ENCODE measurements at regions not wholly inside any gene's neighbourhood (a gene's known extent, or its start where the extent isn't known, plus 50 kb on each side); places are given as distances from the start of the nearest gene placed in this dataset.
"Not testable (repeated sequence)": the region's sequence is repeated elsewhere in the genome, so short reads cannot be mapped to it uniquely, and the experiment has no call there.

- DNase-seq (ENCODE audit: low spot score), result no peak
Measured at GRCh38 chr14:53286301-53286700, 133.2 kb upstream of the DDHD1 start.

- no peak for DNase-seq (ENCODE audit: low spot score)
Measured at GRCh38 chr14:53285821-53286220, 132.7 kb upstream of the DDHD1 start.

- no peak for DNase-seq (ENCODE audit: low spot score)
Measured at GRCh38 chr14:53285064-53285463, 131.9 kb upstream of the DDHD1 start.

DNA sequence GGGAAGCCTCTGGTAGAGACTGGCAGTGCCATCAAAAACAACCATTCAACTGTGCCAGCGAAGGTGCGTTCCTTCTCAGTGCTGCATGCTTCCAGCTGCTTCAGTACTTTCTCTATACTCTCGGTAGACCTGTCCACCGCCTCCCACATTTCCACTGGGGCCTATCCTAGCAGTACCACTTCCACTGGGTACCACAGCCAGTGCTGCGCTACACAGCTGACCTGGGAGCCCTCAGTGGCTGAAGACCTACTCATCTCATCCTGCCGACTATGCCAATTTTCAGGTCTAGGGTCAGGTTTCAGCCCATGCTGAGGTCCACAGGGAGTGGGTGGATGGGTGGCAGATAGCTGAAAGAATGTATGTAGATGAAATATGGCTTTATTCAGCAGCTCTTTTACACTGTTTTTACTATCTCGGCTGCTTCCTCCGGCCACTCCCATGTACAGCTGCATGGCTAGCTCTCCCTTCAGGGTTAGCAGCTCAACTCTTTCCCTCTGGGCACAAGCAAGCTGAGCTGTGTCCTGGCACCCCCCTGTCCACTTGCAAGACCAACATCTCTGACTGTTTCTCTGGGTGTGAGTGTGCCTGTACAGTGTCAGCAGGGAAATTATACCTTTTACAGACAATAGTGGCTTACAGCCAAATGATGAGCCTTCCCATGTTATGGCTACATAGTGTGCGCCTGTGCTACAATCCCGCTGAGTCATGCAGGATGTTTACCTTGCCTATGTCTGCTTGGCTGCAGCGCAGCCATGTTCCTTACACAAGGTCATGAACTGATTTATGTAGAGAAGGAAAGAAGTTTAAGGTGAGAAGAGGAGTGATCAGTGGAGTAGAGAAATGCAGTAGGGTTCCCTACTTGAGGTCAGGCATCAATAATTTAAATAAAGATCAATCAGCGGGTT, 125.7 kb upstream of the DDHD1 start:
- no peak for DNase-seq (ENCODE audit: low spot score)

GRCh38 chr14:53273671-53274072, 120.5 kb upstream of the DDHD1 start:
- no peak for DNase-seq (ENCODE audit: low spot score)

DNA sequence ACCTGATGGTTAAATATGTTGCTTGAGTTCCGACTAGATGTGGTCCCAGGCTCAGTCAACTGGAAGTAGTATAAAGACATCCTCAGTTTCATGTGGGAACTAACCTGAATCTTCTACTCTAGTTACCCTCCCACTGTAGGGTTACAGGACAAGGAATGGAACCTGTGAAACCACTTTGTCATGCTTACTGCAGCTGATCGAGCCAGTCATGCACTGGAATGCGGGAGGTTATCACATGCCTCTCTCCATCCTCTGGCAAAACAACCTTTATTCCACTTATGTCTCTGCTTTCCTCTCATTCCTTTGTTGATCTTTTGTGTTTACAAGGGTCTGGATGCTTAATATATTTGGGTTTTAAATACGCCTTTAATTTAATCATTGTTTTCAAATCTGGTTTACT, 111.9 kb upstream of the DDHD1 start:
- DNase-seq (ENCODE audit: low spot score), result no peak

- DNase-seq (ENCODE audit: low spot score), result no peak
Measured at GRCh38 chr14:53260928-53261327, 107.8 kb upstream of the DDHD1 start.

DNA sequence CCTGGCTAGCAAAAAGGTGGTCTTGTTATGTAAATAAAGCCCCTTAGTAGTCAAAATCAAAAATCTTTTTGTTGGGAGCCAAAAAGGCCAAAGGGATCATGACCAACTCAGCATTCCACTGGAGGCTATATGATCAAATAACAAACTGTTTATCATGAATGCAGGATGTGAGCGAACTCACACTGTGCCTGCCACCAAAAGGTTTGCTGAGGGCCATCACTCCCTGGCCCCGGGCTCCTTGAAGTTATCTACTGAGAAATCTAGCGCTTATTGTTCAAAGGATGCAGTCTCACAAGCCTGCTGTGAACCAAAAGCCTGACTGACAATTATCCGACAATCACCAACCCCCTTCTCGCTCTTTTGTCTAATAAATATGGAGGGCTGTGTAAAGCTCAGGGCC, 107.2 kb upstream of the DDHD1 start:
- DNase-seq (ENCODE audit: low spot score), result no peak

- DNase-seq (ENCODE audit: low spot score), result no peak
Measured at GRCh38 chr14:53252141-53252540, 99.0 kb upstream of the DDHD1 start.

- DNase-seq (ENCODE audit: low spot score), result no peak
Measured at GRCh38 chr14:53249059-53249458, 95.9 kb upstream of the DDHD1 start.

DNA sequence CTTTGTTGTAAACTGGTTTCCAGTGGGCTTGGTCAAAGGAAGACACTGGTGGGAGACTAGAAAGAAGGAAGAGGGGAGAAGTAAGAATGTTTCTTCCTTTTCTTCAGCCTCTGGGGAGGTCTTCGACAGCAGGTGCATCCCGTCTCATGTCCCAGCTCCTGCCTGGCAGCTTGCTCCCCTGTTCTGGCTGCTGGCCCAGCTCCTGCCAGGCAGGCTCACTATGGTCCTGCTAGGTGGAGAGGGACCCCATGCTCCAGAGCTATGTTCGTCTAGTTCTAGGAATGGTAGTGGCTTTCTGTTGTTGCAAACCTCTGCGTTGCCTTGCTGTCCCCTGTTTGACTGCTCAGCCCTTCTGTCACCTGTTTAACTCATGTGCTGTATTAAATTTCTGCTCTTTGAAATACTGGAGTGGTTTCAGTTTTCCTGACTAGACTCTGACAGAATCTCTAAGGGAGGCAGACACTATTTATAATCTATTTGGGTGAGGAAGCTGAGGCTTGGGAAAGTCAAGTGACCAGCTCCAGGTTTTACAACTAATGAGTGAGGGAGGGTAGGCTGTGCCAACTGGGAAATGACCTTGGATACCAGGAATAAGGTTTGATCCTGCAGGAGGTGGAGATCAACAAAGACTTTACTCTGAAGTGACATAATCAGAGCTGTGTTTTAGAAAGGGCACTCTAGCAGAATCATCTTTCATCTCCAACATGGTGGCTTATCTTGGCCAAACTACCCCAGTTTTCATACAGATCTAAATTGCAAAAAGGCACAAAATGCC, 94.7 kb upstream of the DDHD1 start:
- no peak for DNase-seq (ENCODE audit: low spot score)

GRCh38 chr14:53242898-53243297, 89.8 kb upstream of the DDHD1 start:
- DNase-seq (ENCODE audit: low spot score), result not testable (repeated sequence)

DNA sequence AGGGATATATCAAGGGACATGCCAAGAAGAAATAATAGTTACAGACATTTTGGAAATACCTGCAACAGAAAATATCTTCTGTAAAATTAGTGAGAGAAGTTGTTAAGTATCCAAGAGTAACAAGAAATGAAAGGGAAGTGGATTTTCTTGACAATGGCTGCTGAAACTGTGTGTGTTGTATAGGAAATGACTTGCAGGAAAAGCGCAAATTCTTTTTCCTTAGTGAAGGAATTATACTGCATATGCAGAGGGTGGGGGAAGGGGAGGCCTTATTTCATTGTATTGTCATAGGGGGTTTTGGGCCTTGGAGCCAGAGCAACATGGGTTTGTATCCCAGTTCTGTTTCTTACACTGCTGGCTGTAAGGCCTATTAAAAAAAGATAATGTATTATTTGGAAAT, 84.4 kb upstream of the DDHD1 start:
- no peak for DNase-seq (ENCODE audit: low spot score)

- no peak for DNase-seq (ENCODE audit: low spot score)
Measured at GRCh38 chr14:53236708-53237107, 83.6 kb upstream of the DDHD1 start.

- no peak for DNase-seq (ENCODE audit: low spot score)
Measured at GRCh38 chr14:53231171-53231570, 78.0 kb upstream of the DDHD1 start.

GRCh38 chr14:53228966-53229365, 75.8 kb upstream of the DDHD1 start:
- no peak for DNase-seq (ENCODE audit: low spot score)

DNA sequence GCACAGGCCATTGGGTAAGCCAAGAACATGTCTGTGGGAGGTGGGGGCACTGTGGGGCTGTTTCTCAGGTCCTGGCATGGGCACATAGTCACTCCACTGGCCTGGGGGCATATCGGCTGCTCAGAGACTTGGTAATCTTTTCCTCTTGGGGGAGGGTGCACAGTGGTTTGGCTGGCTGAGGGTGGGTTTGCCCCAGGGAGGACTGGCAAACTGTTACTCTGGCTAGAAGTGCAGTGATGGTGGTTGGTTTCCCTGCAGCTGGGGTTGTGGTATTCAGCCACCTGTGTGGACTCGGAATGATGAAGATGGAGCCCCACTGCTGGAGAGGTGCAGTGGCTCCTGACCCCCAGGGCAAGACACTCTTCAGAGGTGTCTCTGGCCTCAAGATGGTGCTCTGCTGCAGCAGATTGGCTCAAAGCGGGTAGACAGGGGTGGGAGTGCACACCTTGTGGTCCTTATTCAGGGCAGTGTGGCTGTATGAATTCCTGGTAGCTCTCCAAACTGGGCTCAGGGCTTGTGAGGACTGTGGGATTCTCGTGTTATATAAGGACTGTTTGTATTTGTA, 74.1 kb upstream of the DDHD1 start:
- DNase-seq (ENCODE audit: low spot score), result no peak

DNA sequence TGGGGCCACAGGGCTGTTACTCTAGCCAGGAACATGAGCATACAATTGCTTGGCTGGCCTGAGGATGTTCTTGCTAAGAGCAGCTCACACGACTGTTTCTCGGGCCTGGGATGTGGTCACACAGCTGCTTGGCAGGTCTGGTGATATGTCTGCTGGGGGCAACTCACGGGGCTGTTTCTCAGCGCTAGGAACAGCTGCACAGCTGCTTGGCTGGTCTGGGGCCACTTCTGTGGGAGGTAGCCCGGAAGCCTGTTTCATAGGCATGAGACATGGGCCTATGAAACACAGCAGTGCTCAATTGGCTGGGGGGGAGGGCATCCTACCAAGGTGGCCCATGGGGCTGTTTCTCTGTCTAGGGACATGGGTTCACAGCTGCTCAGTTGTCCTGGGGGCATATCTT, 73.4 kb upstream of the DDHD1 start:
- no peak for DNase-seq (ENCODE audit: low spot score)

- no peak for DNase-seq (ENCODE audit: low spot score)
Measured at GRCh38 chr14:53220914-53221313, 67.8 kb upstream of the DDHD1 start.

- DNase-seq (ENCODE audit: low spot score), result no peak
Measured at GRCh38 chr14:53218161-53218560, 65.0 kb upstream of the DDHD1 start.

DNA sequence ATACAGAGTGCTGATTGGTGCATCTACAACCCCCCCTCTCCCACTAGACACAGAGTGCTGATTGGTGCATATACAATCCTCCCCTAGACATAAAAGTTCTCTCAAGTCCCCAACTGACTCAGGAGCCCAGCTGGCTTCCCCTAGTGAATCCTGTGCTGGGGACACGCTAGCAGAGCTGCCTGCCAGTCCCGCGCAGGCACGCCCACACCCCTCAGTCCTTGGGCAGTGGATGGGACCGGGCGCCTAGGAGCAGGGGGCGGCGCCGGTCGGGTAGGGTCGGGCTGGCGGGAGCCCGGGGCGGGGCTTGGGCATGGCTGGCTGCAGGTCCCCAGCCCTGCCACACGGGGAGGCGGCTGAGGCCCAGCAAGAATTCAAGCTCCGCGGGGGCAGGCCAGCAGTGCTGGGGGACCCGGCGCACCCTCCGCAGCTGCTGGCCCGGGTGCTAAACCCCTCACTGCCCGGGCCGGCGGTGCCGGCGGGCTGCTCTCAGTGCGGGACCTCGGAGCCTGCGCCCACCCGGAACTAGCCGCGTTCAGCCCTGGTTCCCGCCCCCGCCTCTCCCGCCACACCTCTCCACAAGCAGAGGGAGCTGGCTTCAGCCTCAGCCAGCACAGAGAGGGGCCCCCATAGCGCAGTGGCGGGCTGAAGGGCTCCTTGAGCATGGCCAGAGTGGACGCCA, 64.3 kb upstream of the DDHD1 start:
- peak; percentile 90 for DNase-seq (ENCODE audit: low spot score)

DNA sequence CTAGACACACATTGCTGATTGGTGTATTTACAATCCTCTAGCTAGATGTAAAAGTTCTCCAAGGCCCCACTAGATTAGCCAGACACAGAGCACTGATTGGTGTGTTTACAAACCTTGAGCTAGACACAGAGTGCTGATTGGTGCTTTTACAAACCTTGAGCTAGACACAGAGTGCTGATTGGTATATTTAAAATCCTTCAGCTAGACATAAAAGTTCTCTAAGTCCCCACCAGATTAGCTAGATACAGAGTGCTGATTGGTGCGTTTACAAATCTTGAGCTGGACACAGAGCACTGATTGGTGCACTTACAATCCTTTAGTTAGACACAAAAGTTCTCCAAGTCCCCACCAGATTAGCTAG, 63.8 kb upstream of the DDHD1 start:
- DNase-seq (ENCODE audit: low spot score), result not testable (repeated sequence)
